ENCODE measurements at regions not wholly inside any gene's neighbourhood (a gene's known extent, or its start where the extent isn't known, plus 50 kb on each side); places are given as distances from the start of the nearest gene placed in this dataset.

DNA sequence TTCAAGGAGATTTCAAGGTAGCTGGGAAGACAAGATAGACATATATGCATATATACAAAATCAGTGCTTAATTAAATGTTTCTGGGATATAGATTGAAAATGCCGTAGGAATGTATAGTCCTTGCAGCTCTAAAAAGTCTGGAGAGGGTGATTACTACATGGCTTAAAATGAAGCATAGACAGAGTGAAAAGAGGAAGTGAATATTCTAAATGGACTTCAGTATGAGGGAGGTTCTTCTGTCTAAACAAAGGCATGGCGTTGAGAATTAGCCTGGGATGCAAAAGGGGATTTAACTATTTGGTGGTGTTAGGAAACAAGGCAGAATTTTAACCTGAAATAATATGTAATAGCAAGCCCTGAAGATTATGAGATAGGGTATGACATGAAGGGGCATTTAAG lies 141.5 kb upstream of the FRMPD4 start:
- ChIA-PET CTCF (interaction anchor here (0.5 to 0.7 kb wide), 3 partner anchors 27 to 1199 kb away, joined by 3 read pairs; no protein-coding TSS in a partner anchor), POLR2A (interaction anchor here (0.5 kb wide), 1 partner anchor 19 kb away, joined by 4 read pairs; no protein-coding TSS in a partner anchor)
- Mint-ChIP-seq H3K36me3 (ENCODE audit: insufficient read depth, unreplicated experiment) (no peaks in the 10 kb centered on the region), H3K4me3 (ENCODE audit: unreplicated experiment) (no peak overlapping the region), H3K27ac (ENCODE audit: low read depth, unreplicated experiment) (no peak overlapping the region), H3K4me1 (ENCODE audit: insufficient read depth, unreplicated experiment) (no peaks in the 10 kb centered on the region), H3K27me3 (ENCODE audit: insufficient read depth, unreplicated experiment) (no peaks in the 10 kb centered on the region), H3K9me3 (ENCODE audit: unreplicated experiment) (no peaks in the 10 kb centered on the region)
- TF ChIP-seq, protein P1, sequence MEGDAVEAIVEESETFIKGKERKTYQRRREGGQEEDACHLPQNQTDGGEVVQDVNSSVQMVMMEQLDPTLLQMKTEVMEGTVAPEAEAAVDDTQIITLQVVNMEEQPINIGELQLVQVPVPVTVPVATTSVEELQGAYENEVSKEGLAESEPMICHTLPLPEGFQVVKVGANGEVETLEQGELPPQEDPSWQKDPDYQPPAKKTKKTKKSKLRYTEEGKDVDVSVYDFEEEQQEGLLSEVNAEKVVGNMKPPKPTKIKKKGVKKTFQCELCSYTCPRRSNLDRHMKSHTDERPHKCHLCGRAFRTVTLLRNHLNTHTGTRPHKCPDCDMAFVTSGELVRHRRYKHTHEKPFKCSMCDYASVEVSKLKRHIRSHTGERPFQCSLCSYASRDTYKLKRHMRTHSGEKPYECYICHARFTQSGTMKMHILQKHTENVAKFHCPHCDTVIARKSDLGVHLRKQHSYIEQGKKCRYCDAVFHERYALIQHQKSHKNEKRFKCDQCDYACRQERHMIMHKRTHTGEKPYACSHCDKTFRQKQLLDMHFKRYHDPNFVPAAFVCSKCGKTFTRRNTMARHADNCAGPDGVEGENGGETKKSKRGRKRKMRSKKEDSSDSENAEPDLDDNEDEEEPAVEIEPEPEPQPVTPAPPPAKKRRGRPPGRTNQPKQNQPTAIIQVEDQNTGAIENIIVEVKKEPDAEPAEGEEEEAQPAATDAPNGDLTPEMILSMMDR (IDR thresholded peaks at IDR 0.05; ENCODE audit: unreplicated experiment), result no peak
- BruUV-seq (replicated peaks), result no TSS peak
- no peak for DNase-seq (ENCODE audit: unreplicated experiment)
- intact Hi-C loops (cut with micrococcal nuclease), result no loop called here

GRCh38 chrX:11998944-11999343 lies 139.3 kb upstream of the FRMPD4 start:
- Mint-ChIP-seq H3K27ac (ENCODE audit: low read depth, unreplicated experiment) (no peak overlapping the region), H3K4me3 (ENCODE audit: unreplicated experiment) (no peak overlapping the region), H3K9me3 (ENCODE audit: unreplicated experiment) (no peaks in the 10 kb centered on the region), H3K36me3 (ENCODE audit: insufficient read depth, unreplicated experiment) (no peaks in the 10 kb centered on the region), H3K4me1 (ENCODE audit: insufficient read depth, unreplicated experiment) (no peaks in the 10 kb centered on the region), H3K27me3 (ENCODE audit: insufficient read depth, unreplicated experiment) (no peaks in the 10 kb centered on the region)
- ChIA-PET CTCF (interaction anchor here (0.6 to 1.1 kb wide), 2 partner anchors 8 to 25 kb away, joined by 3 to 4 read pairs; no protein-coding TSS in a partner anchor), POLR2A (no interaction called here)
- BruUV-seq (replicated peaks), result no TSS peak
- TF ChIP-seq, protein P1 (IDR thresholded peaks at IDR 0.05; ENCODE audit: unreplicated experiment), result no peak
- DNase-seq (ENCODE audit: unreplicated experiment), result no peak
- intact Hi-C loops (cut with micrococcal nuclease), result no loop called here

- CTCF ChIA-PET, result no interaction called here
- Mint-ChIP-seq H3K4me1 (ENCODE audit: insufficient read depth, unreplicated experiment) (peaks cover 4% of the 10 kb centered on the region), H3K9me3 (ENCODE audit: unreplicated experiment) (no peaks in the 10 kb centered on the region)
Measured at GRCh38 chrX:12002876-12003275, 135.4 kb upstream of the FRMPD4 start.

DNA sequence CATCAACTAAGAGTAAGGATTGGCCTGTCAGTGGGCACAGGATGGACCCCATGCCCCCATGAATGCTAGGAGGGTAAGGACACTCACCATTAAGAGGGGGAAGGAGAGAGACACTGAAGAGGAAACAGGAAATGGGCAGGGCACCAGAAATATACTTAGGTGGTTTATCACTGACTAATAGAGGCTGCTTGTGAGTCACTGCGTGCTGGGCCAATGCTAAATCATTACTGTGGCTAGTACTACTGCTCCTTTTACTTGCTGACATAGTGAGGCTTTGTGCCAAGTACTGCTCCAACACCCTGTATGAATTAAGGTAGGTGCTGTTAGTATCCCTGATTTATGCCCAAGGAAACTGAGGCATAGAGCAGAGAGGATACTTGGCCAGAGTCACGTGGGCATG lies 130.4 kb upstream of the FRMPD4 start:
- H3K9me3 Mint-ChIP-seq (ENCODE audit: unreplicated experiment), result no peaks in the 10 kb centered on the region
- intact Hi-C loops (cut with micrococcal nuclease), result no loop called here
- ChIA-PET CTCF (interaction anchor here (0.9 to 1.2 kb wide), 2 partner anchors 9 to 27 kb away, joined by 3 to 4 read pairs; no protein-coding TSS in a partner anchor), POLR2A (interaction anchor here (1.4 kb wide), 1 partner anchor 13 kb away, joined by 3 read pairs; no protein-coding TSS in a partner anchor)
- H3K4me1 Mint-ChIP-seq (ENCODE audit: insufficient read depth, unreplicated experiment), result peaks cover 23% of the 10 kb centered on the region
- H3K36me3 Mint-ChIP-seq (ENCODE audit: insufficient read depth, unreplicated experiment), result no peaks in the 10 kb centered on the region
- BruUV-seq (replicated peaks), result no TSS peak
- H3K4me3 Mint-ChIP-seq (ENCODE audit: unreplicated experiment), result no peak overlapping the region
- DNase-seq (ENCODE audit: unreplicated experiment), result peak; percentile 92
- no peaks in the 10 kb centered on the region for H3K27me3 Mint-ChIP-seq (ENCODE audit: insufficient read depth, unreplicated experiment)
- peak overlapping the region; percentile 46 for H3K27ac Mint-ChIP-seq (ENCODE audit: low read depth, unreplicated experiment)
- TF ChIP-seq, protein P1 (IDR thresholded peaks at IDR 0.05; ENCODE audit: unreplicated experiment), result no peak

More at GRCh38 chrX:12002876-12003275, 135.4 kb upstream of the FRMPD4 start:
- POLR2A ChIA-PET, result no interaction called here
- BruUV-seq (replicated peaks), result no TSS peak
- H3K27me3 Mint-ChIP-seq (ENCODE audit: insufficient read depth, unreplicated experiment), result no peaks in the 10 kb centered on the region
- intact Hi-C loops (cut with micrococcal nuclease), result no loop called here
- H3K27ac Mint-ChIP-seq (ENCODE audit: low read depth, unreplicated experiment), result no peak overlapping the region
- no peaks in the 10 kb centered on the region for H3K36me3 Mint-ChIP-seq (ENCODE audit: insufficient read depth, unreplicated experiment)
- TF ChIP-seq, protein P1 (IDR thresholded peaks at IDR 0.05; ENCODE audit: unreplicated experiment), result no peak
- H3K4me3 Mint-ChIP-seq (ENCODE audit: unreplicated experiment), result no peak overlapping the region
- DNase-seq (ENCODE audit: unreplicated experiment), result no peak
